AG04449 (cell line): ENCODE measurements at regions not wholly inside any gene's neighbourhood (a gene's known extent, or its start where the extent isn't known, plus 50 kb on each side); places are given as distances from the start of the nearest gene placed in this dataset.

Experiments
- CTCF ChIA-PET: fragments of 350-600 bp; formaldehyde crosslinking; extraction: SDS; loops from one replicate; lab custom pipeline; 2021; ENCODE audit warnings: antibody characterized with exemption; lab: Yijun Ruan, JAX
- POLR2A ChIA-PET: fragments of 400-600, 350-600 bp; formaldehyde crosslinking; extraction: SDS; loops from one replicate; lab custom pipeline; 2020; ENCODE audit warnings: antibody characterized with exemption, inconsistent platforms; lab: Yijun Ruan, JAX
- DNase-seq: peaks from one replicate; pipeline ENCODE4 v3.0.0-alpha.2; 2010; ENCODE audit warnings: low read depth, low spot score
- H3K4me3 ChIP-seq: 2 replicates; pipeline ENCODE4 v1.5.1; 2011; ENCODE audit warnings: low read depth, mild to moderate bottlenecking, control low read depth, low read length
- CTCF ChIP-seq: IDR thresholded peaks from one replicate; pipeline ENCODE4 v1.5.1; 2011; ENCODE audit warnings: mild to moderate bottlenecking, moderate library complexity, low read length, control low read depth, inconsistent platforms; ENCODE audit not compliant: insufficient read depth; ENCODE audit errors: missing control alignments

GRCh38 chr13:53520132-53520531, 491.5 kb downstream of the OLFM4 start:
- ChIA-PET POLR2A (no interaction called here), CTCF (no interaction called here)
- H3K4me3 ChIP-seq = no peak overlapping the region
- no peak for TF ChIP-seq CTCF
- DNase-seq = no peak

GRCh38 chr13:53522034-53522433, 493.4 kb downstream of the OLFM4 start:
- no peak for DNase-seq
- TF ChIP-seq CTCF = no peak
- CTCF ChIA-PET = no interaction called here
- POLR2A ChIA-PET = no interaction called here
- H3K4me3 ChIP-seq = no peak overlapping the region

- ChIA-PET POLR2A (no interaction called here), CTCF (no interaction called here)
- no peak for TF ChIP-seq CTCF
- H3K4me3 ChIP-seq = no peak overlapping the region
- DNase-seq = no peak
These were observed 509.0 kb downstream of the OLFM4 start for GRCh38 chr13:53537586-53537985.

- H3K4me3 ChIP-seq = no peak overlapping the region
- CTCF ChIA-PET = no interaction called here
- DNase-seq = no peak
- POLR2A ChIA-PET = no interaction called here
- no peak for TF ChIP-seq CTCF
These were observed 516.8 kb downstream of the OLFM4 start for GRCh38 chr13:53545340-53545941.

- TF ChIP-seq CTCF = no peak
- POLR2A ChIA-PET = no interaction called here
- no peak overlapping the region for H3K4me3 ChIP-seq
- CTCF ChIA-PET = no interaction called here
- DNase-seq = no peak
These were observed 531.9 kb downstream of the OLFM4 start for GRCh38 chr13:53560556-53560955.

- CTCF ChIA-PET = no interaction called here
- H3K4me3 ChIP-seq = no peak overlapping the region
- no peak for DNase-seq
- TF ChIP-seq CTCF = no peak
- POLR2A ChIA-PET = no interaction called here
These were observed 533.8 kb downstream of the OLFM4 start for GRCh38 chr13:53562419-53562818.
